ENCODE measurements at regions not wholly inside any gene's neighbourhood (a gene's known extent, or its start where the extent isn't known, plus 50 kb on each side); places are given as distances from the start of the nearest gene placed in this dataset.

DNA sequence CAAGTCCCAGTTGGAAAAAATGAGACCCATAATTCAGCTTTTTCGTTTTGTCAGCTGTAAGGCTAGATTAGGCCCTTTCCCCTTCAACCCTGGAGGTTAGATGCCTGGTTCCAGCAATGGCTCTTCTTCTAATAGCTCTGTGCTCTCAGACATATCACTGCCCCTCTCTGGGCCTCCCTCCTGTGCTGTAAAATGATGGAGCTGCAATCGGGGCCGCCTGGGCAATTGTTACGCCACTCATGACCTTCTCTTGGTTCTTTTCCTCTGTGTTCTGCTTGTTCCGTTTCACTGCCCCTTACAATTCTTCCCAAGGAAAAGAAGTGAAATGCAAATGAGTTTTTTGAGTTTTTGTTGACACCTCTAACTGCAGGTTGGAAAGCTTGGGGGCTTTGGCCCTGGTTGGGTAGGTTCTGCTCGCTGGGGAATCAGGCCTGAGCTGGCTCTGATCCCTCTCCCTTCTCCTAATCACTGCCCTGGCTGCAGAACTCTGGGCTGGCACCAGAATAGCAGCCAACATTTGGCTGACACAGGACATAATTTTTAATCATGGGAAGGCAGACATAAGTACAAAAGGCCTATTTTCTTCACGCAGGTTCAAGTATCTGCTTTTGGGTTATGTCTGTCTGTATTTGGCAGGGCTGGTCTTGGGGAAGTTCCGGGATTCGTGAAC lies 110.9 kb downstream of the FOXD1 start:
- DNase-seq: no peak
- H3K4me1 ChIP-seq: no peaks in the 10 kb centered on the region
- WGBS, 2 donors: 59 to 64% methylated on average over 9 of the region's 9 CpGs
- H3K9me3 ChIP-seq: no peaks in the 10 kb centered on the region
- H3K27ac ChIP-seq: no peak overlapping the region
- no peak overlapping the region for H3K4me3 ChIP-seq
- TF ChIP-seq, protein P1, sequence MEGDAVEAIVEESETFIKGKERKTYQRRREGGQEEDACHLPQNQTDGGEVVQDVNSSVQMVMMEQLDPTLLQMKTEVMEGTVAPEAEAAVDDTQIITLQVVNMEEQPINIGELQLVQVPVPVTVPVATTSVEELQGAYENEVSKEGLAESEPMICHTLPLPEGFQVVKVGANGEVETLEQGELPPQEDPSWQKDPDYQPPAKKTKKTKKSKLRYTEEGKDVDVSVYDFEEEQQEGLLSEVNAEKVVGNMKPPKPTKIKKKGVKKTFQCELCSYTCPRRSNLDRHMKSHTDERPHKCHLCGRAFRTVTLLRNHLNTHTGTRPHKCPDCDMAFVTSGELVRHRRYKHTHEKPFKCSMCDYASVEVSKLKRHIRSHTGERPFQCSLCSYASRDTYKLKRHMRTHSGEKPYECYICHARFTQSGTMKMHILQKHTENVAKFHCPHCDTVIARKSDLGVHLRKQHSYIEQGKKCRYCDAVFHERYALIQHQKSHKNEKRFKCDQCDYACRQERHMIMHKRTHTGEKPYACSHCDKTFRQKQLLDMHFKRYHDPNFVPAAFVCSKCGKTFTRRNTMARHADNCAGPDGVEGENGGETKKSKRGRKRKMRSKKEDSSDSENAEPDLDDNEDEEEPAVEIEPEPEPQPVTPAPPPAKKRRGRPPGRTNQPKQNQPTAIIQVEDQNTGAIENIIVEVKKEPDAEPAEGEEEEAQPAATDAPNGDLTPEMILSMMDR (IDR thresholded peaks at IDR 0.05): no peak
- no peaks in the 10 kb centered on the region for H3K36me3 ChIP-seq
- H3K27me3 ChIP-seq: no peaks in the 10 kb centered on the region
- no peak for FAIRE-seq
- peak in 2 of 4 donors; percentile 24 to 67 for ATAC-seq
- intact Hi-C loops (cut with DNase I): no loop called here

DNA sequence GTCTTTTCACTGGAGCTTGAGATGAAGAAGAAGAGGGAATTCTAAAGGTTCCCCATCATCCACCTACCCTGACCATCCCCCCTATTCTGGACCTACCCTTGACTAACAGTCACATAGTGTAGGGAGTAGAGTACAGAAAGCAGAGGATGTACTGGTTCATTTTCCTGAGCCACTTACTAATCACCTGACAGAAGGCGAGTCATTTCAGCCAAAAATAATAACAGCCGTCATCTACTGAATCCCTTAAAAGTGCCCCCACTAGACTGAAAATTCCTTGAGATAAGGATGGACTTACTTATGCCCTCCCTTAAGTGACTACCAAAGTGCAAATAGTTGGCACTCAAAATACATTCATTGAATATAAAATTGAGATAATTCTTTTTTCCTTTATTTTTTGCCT lies 112.2 kb downstream of the FOXD1 start:
- TF ChIP-seq, protein P1 (IDR thresholded peaks at IDR 0.05): no peak
- Histone ChIP-seq H3K27me3 (no peaks in the 10 kb centered on the region), H3K27ac (no peak overlapping the region), H3K4me3 (no peak overlapping the region), H3K9me3 (no peaks in the 10 kb centered on the region), H3K4me1 (no peaks in the 10 kb centered on the region), H3K36me3 (no peaks in the 10 kb centered on the region)
- 79 to 81% methylated on average over 2 of the region's 2 CpGs for WGBS, 2 donors
- DNase-seq (no peak), FAIRE-seq (no peak), ATAC-seq (no peak)
- intact Hi-C loops (cut with DNase I): no loop called here

DNA sequence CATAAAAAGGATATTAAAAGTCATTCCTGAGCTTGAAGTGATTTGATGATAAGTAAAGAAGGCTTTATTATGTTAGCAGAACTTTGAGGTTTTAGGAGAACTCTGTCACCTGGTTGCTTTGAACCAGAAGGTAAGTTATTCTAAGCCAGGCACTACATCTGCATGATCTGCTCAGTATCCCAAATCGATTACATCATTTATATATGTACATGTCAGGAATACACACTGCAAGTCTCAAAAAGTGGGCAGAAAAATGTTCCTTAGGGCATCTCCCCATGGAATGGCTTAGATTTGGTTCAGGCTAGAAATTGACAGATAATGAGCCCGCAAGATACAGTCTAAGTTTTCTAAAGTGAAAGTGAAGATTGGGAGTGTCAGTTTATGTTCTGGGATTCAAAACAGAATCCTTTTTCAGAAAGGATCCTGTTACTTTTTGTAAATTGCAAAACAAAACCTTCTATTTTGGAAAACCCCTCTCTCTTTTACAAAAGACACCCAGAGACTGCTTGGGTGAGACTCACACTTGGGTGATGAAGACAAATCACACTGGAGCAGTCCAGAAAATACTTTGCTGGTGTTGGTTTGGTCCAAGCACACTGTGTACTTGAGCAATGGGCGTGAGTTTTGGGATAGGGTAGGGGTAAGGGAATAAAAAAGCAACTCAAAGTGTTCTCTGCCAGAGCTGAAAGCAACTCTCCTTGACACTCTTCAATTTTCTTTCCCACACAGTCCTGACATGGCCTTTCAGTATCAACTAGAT lies 114.5 kb downstream of the FOXD1 start:
- 68 to 76% methylated on average over 3 of the region's 3 CpGs for WGBS, 2 donors
- no peak for DNase-seq
- no peak for ATAC-seq

DNA sequence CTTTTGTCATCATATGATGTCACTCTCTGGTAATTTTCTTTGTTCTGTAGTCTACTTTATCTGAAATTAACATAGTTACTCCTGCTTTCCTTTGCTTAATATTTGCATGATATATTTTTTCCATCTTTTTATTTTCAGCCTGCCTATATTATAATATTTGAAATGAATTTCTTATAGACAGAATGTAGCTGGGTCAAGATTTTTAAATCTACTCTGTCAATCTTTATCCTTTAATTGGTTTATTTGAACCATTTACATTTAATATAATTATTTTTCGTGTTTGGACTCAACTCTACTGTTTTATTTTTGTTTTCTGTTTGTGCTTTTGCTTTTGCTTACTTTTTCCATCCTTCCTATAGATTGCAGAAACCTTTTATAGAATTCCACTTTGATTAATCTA lies 118.0 kb downstream of the FOXD1 start:
- H3K27ac ChIP-seq: no peak overlapping the region
- H3K27me3 ChIP-seq: no peaks in the 10 kb centered on the region
- TF ChIP-seq, protein P1 (IDR thresholded peaks at IDR 0.05): no peak
- intact Hi-C loops (cut with DNase I): no loop called here
- FAIRE-seq (no peak), DNase-seq (no peak), ATAC-seq (no peak)
- 37 to 60% methylated on average over 1 of the region's 1 CpG for WGBS, 2 donors
- no peak overlapping the region for H3K4me3 ChIP-seq
- H3K9me3 ChIP-seq: no peaks in the 10 kb centered on the region
- H3K36me3 ChIP-seq: no peaks in the 10 kb centered on the region
- no peaks in the 10 kb centered on the region for H3K4me1 ChIP-seq

More for the DNA sequence above, 114.5 kb downstream of the FOXD1 start:
- Histone ChIP-seq H3K27ac (no peak overlapping the region), H3K36me3 (no peaks in the 10 kb centered on the region), H3K27me3 (no peaks in the 10 kb centered on the region), H3K4me1 (no peaks in the 10 kb centered on the region), H3K9me3 (no peaks in the 10 kb centered on the region), H3K4me3 (no peak overlapping the region)
- TF ChIP-seq, protein P1 (IDR thresholded peaks at IDR 0.05): no peak
- intact Hi-C loops (cut with DNase I): no loop called here
- FAIRE-seq: no peak

DNA sequence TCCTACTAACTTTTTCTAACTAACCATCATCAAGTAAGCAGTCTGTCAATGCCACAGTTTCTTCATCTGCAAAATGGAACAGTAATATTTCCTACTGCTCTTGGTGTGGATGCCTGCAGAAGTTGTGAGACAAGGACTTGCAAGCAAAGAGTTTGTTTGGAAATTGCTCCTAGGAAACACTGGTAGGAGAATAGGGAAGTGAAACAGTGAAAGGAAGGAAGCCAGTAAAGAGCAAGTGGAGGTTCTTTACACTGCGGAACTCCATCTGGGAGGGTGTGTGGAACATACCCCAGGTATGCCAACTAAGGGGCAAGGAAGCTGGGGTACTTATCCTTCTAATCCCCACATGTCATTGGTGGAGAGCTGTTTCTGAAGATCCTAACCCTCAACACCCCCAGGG lies 119.9 kb downstream of the FOXD1 start:
- Histone ChIP-seq H3K9me3 (no peaks in the 10 kb centered on the region), H3K4me3 (no peak overlapping the region), H3K27ac (no peak overlapping the region), H3K4me1 (no peaks in the 10 kb centered on the region), H3K36me3 (no peaks in the 10 kb centered on the region), H3K27me3 (no peaks in the 10 kb centered on the region)
- FAIRE-seq (no peak), DNase-seq (no peak), ATAC-seq (peak in 1 of 4 donors; percentile 40)
- intact Hi-C loops (cut with DNase I): no loop called here
- 91 to 94% methylated on average over 1 of the region's 1 CpG for WGBS, 2 donors
- TF ChIP-seq, protein P1 (IDR thresholded peaks at IDR 0.05): no peak

All from pancreas (tissue), 10 donors.